HT-29 (cell line): ENCODE measurements at regions not wholly inside any gene's neighbourhood (a gene's known extent, or its start where the extent isn't known, plus 50 kb on each side); places are given as distances from the start of the nearest gene placed in this dataset.

ENCODE experiments used
- DNase-seq: peaks from one replicate; pipeline ENCODE4 v3.0.0-alpha.2; 2015; ENCODE audit warnings: low spot score

- no peak for DNase-seq
Measured at GRCh38 chr6:47117314-47117713, 75.2 kb upstream of the ADGRF1 start.

- no peak for DNase-seq
Measured at GRCh38 chr6:47116606-47117005, 74.5 kb upstream of the ADGRF1 start.

GRCh38 chr6:47116086-47116485 is 74.0 kb upstream of the ADGRF1 start:
- no peak for DNase-seq

- no peak for DNase-seq
Measured at GRCh38 chr6:47114460-47114859, 72.3 kb upstream of the ADGRF1 start.

GRCh38 chr6:47112317-47112716 is 70.2 kb upstream of the ADGRF1 start:
- DNase-seq = no peak

GRCh38 chr6:47111685-47112084 is 69.6 kb upstream of the ADGRF1 start:
- peak; percentile 59 for DNase-seq

GRCh38 chr6:47109281-47109680 is 67.1 kb upstream of the ADGRF1 start:
- no peak for DNase-seq

GRCh38 chr6:47106721-47107197 is 64.6 kb upstream of the ADGRF1 start:
- DNase-seq = peak; percentile 88

GRCh38 chr6:47106216-47106615 is 64.1 kb upstream of the ADGRF1 start:
- no peak for DNase-seq

GRCh38 chr6:47105469-47106178 is 63.5 kb upstream of the ADGRF1 start:
- no peak for DNase-seq

- DNase-seq = peak; percentile 75
Measured at GRCh38 chr6:47103931-47104330, 61.8 kb upstream of the ADGRF1 start.

GRCh38 chr6:47102331-47102730 is 60.2 kb upstream of the ADGRF1 start:
- no peak for DNase-seq

- no peak for DNase-seq
Measured at GRCh38 chr6:47098570-47098993, 56.5 kb upstream of the ADGRF1 start.

- DNase-seq = peak; percentile 90
Measured at GRCh38 chr6:47097092-47097945, 55.2 kb upstream of the ADGRF1 start.

- no peak for DNase-seq
Measured at GRCh38 chr6:47096211-47096895, 54.2 kb upstream of the ADGRF1 start.

- peak; percentile 86 for DNase-seq
Measured at GRCh38 chr6:47094241-47094925, 52.3 kb upstream of the ADGRF1 start.

- DNase-seq = peak; percentile 50
Measured at GRCh38 chr6:47093169-47093568, 51.0 kb upstream of the ADGRF1 start.

- DNase-seq = no peak
Measured at GRCh38 chr6:47091886-47092668, 49.9 kb upstream of the ADGRF1 start.
